Neural cell (in vitro differentiated cells): ENCODE measurements at regions not wholly inside any gene's neighbourhood (a gene's known extent, or its start where the extent isn't known, plus 50 kb on each side); places are given as distances from the start of the nearest gene placed in this dataset.

Experiments
- EZH2 ChIP-seq: fragments of 200-600, 300-800 bp; shearing (Covaris generic), sonication (generic); IDR thresholded peaks from 2 replicates; pipeline ENCODE4 v1.6.1; 2014; ENCODE audit warnings: antibody characterized with exemption, low read length, borderline replicate concordance, mild to moderate bottlenecking; ENCODE audit not compliant: insufficient read depth, poor library complexity, severe bottlenecking
- MXI1 ChIP-seq: fragments of 450-650 bp; conservative IDR thresholded peaks from 2 replicates; pipeline ENCODE4 v1.6.1; 2014; ENCODE audit warnings: antibody characterized with exemption, mild to moderate bottlenecking; ENCODE audit not compliant: poor library complexity, severe bottlenecking
- POLR2AphosphoS5 ChIP-seq: IDR thresholded peaks from 2 replicates; pipeline ENCODE4 v1.6.1; 2012
- TAF1 ChIP-seq: IDR thresholded peaks from 2 replicates; pipeline ENCODE4 v1.6.1; 2012; ENCODE audit warnings: low read depth

GRCh38 chr5:107319901-107320300 is 350.8 kb downstream of the EFNA5 start:
- no peak for TF ChIP-seq MXI1
- TF ChIP-seq POLR2AphosphoS5: no peak
- no peak for TF ChIP-seq TAF1
- no peak for TF ChIP-seq EZH2
